Endodermal cell (in vitro differentiated cells): ENCODE measurements at regions not wholly inside any gene's neighbourhood (a gene's known extent, or its start where the extent isn't known, plus 50 kb on each side); places are given as distances from the start of the nearest gene placed in this dataset.
A peak's percentile ranks its signal among the peaks of the same experiment; 100 is the strongest.

Experiments used
- DNase-seq: peaks from one replicate; pipeline ENCODE4 v3.0.0-alpha.2; 2017
- H3K27ac ChIP-seq: 2 replicates; pipeline ENCODE4 v1.5.1; 2013; ENCODE audit warnings: mild to moderate bottlenecking, low read depth, low read length, moderate library complexity
- H3K27me3 ChIP-seq: 2 replicates; pipeline ENCODE4 v1.6.1; 2013; ENCODE audit warnings: mild to moderate bottlenecking, low read length, moderate library complexity; ENCODE audit not compliant: insufficient read depth, control insufficient read depth, poor library complexity, severe bottlenecking
- H3K36me3 ChIP-seq: 2 replicates; pipeline ENCODE4 v1.7.0; 2013; ENCODE audit warnings: mild to moderate bottlenecking, low read length, moderate library complexity; ENCODE audit not compliant: control insufficient read depth, insufficient read depth
- H3K4me1 ChIP-seq: one replicate; pipeline ENCODE4 v1.7.0; 2013; ENCODE audit warnings: low read length; ENCODE audit not compliant: control insufficient read depth, insufficient read depth
- H3K4me3 ChIP-seq: 2 replicates; pipeline ENCODE4 v1.5.1; 2013; ENCODE audit warnings: mild to moderate bottlenecking, low read length, moderate library complexity
- H3K9ac ChIP-seq: 2 replicates; pipeline ENCODE4 v1.6.1; 2013; ENCODE audit warnings: mild to moderate bottlenecking, low read length, moderate library complexity; ENCODE audit not compliant: poor library complexity, severe bottlenecking; ENCODE audit errors: extremely low read depth
- H3K9me3 ChIP-seq: 2 replicates; pipeline ENCODE4 v1.6.1; 2013; ENCODE audit warnings: mild to moderate bottlenecking, low read length, moderate library complexity; ENCODE audit not compliant: control insufficient read depth
- H3K27ac Mint-ChIP-seq: 2 replicates; pipeline ENCODE4 v1.8.0; 2020; ENCODE audit warnings: mixed read lengths
- H3K27me3 Mint-ChIP-seq: 2 replicates; pipeline ENCODE4 v1.8.0; 2021; ENCODE audit warnings: mild to moderate bottlenecking, mixed read lengths; ENCODE audit not compliant: insufficient read depth
- H3K36me3 Mint-ChIP-seq: 2 replicates; pipeline ENCODE4 v1.8.0; 2020; ENCODE audit warnings: low read depth, mixed read lengths
- H3K4me1 Mint-ChIP-seq: 2 replicates; pipeline ENCODE4 v1.8.0; 2020; ENCODE audit warnings: mixed read lengths
- H3K4me3 Mint-ChIP-seq: 2 replicates; pipeline ENCODE4 v1.8.0; 2020; ENCODE audit warnings: mild to moderate bottlenecking, moderate library complexity, mixed read lengths
- H3K9me3 Mint-ChIP-seq: 2 replicates; pipeline ENCODE4 v1.8.0; 2020; ENCODE audit warnings: mild to moderate bottlenecking, mixed read lengths
- CTCF ChIP-seq: fragments of 200-600 bp; sonication (generic); conservative IDR thresholded peaks from 2 replicates; pipeline ENCODE4 v1.5.0; 2021; ENCODE audit warnings: antibody characterized with exemption, mild to moderate bottlenecking
- WGBS, 2 experiments: methylation state at CpG; one replicate each; pipeline versions ENCODE4 v1.1.5 to v1.1.7; 2013; ENCODE audit warnings: missing lambda C conversion rate in 2 of 2, mixed read lengths in 1 of 2; ENCODE audit not compliant: insufficient coverage in 1 of 2, insufficient read length in 1 of 2; 5-methylcytosine and 5-hydroxymethylcytosine counted together

GRCh38 chr18:31232013-31232412 is 69.4 kb upstream of the DSC1 start:
- no peaks in the 10 kb centered on the region for H3K9me3 Mint-ChIP-seq
- 84 to 100% methylated on average over 1 to 4 of the region's 5 CpGs for WGBS, 2 experiments

GRCh38 chr18:31232775-31233424 is 70.2 kb upstream of the DSC1 start:
- H3K4me3 ChIP-seq, result no peak overlapping the region
- no peaks in the 10 kb centered on the region for H3K9me3 ChIP-seq

More at GRCh38 chr18:31232013-31232412, 69.4 kb upstream of the DSC1 start:
- no peak overlapping the region for H3K4me3 Mint-ChIP-seq
- Histone ChIP-seq H3K27me3 (no peaks in the 10 kb centered on the region), H3K36me3 (no peaks in the 10 kb centered on the region), H3K9me3 (no peaks in the 10 kb centered on the region), H3K4me1 (peaks cover 7% of the 10 kb centered on the region), H3K9ac (no peak overlapping the region), H3K27ac (no peak overlapping the region), H3K4me3 (no peak overlapping the region)
- no peak for DNase-seq
- H3K4me1 Mint-ChIP-seq, result peaks cover 11% of the 10 kb centered on the region
- no peak for TF ChIP-seq CTCF
- no peak overlapping the region for H3K27ac Mint-ChIP-seq
- H3K36me3 Mint-ChIP-seq, result no peaks in the 10 kb centered on the region
- no peaks in the 10 kb centered on the region for H3K27me3 Mint-ChIP-seq

GRCh38 chr18:31233621-31234275 is 71.1 kb upstream of the DSC1 start:
- Histone ChIP-seq H3K36me3 (no peaks in the 10 kb centered on the region), H3K9me3 (no peaks in the 10 kb centered on the region), H3K9ac (no peak overlapping the region), H3K27ac (no peak overlapping the region), H3K4me3 (no peak overlapping the region), H3K4me1 (peaks cover 7% of the 10 kb centered on the region), H3K27me3 (no peaks in the 10 kb centered on the region)
- Mint-ChIP-seq H3K4me3 (no peak overlapping the region), H3K27ac (no peak overlapping the region), H3K27me3 (no peaks in the 10 kb centered on the region), H3K4me1 (peaks cover 11% of the 10 kb centered on the region), H3K9me3 (no peaks in the 10 kb centered on the region), H3K36me3 (no peaks in the 10 kb centered on the region)
- no peak for DNase-seq
- TF ChIP-seq CTCF, result no peak
- WGBS, 2 experiments, result 20 to 48% methylated on average over 2 to 3 of the region's 3 CpGs

More at GRCh38 chr18:31232775-31233424, 70.2 kb upstream of the DSC1 start:
- no peak for DNase-seq
- H3K36me3 Mint-ChIP-seq, result no peaks in the 10 kb centered on the region
- H3K9me3 Mint-ChIP-seq, result no peaks in the 10 kb centered on the region
- 81 to 95% methylated on average over 4 to 5 of the region's 6 CpGs for WGBS, 2 experiments
- peak overlapping the region; percentile 40 for H3K27ac Mint-ChIP-seq
- no peaks in the 10 kb centered on the region for H3K27me3 ChIP-seq
- no peaks in the 10 kb centered on the region for H3K27me3 Mint-ChIP-seq
- no peak overlapping the region for H3K27ac ChIP-seq
- H3K4me1 Mint-ChIP-seq, result peaks cover 11% of the 10 kb centered on the region
- no peak overlapping the region for H3K9ac ChIP-seq
- no peaks in the 10 kb centered on the region for H3K36me3 ChIP-seq
- no peak for TF ChIP-seq CTCF
- H3K4me3 Mint-ChIP-seq, result no peak overlapping the region
- peaks cover 7% of the 10 kb centered on the region for H3K4me1 ChIP-seq
